ENCODE measurements at regions not wholly inside any gene's neighbourhood (a gene's known extent, or its start where the extent isn't known, plus 50 kb on each side); places are given as distances from the start of the nearest gene placed in this dataset.

DNA sequence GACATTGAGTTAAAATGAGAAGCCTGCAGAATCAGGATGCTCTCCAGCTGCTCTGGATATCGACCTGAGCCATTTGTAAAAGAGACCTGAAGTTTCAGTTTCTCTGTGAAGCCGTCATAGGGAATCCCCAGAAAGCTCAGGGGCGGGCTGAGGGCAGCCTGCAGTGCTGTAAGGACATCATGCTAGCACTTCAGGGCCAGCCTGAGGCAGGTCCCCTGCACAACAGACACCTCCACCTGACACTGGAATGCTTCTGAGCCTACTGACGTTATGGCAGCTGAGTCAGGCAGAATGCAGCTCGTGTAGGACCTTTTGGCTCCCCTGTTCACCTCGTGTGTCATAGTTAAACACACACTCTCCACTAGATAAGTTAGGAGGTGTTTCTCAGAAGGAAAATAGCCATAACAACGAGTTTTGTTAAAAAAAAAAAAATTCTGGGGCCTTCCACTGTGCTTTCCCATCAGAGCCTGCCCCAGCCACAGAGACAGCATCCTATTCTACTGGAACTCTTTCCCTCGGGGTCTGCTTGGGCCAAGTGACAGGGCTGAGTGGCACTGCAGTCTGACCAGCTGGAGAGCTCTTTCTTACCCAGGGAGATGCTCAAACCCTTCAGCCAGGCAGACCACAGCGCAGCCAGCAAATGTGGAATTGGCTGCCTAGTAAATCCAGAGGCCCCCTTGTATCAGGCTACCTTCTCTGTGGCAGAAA, 354.9 kb downstream of the DIRAS2 start:
- no peak for DNase-seq
- no peaks in the 10 kb centered on the region for H3K4me1 ChIP-seq (ENCODE audit: low read depth)
- TF ChIP-seq, protein P1, sequence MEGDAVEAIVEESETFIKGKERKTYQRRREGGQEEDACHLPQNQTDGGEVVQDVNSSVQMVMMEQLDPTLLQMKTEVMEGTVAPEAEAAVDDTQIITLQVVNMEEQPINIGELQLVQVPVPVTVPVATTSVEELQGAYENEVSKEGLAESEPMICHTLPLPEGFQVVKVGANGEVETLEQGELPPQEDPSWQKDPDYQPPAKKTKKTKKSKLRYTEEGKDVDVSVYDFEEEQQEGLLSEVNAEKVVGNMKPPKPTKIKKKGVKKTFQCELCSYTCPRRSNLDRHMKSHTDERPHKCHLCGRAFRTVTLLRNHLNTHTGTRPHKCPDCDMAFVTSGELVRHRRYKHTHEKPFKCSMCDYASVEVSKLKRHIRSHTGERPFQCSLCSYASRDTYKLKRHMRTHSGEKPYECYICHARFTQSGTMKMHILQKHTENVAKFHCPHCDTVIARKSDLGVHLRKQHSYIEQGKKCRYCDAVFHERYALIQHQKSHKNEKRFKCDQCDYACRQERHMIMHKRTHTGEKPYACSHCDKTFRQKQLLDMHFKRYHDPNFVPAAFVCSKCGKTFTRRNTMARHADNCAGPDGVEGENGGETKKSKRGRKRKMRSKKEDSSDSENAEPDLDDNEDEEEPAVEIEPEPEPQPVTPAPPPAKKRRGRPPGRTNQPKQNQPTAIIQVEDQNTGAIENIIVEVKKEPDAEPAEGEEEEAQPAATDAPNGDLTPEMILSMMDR (IDR thresholded peaks at IDR 0.05), result no peak
- intact Hi-C loops (cut with DNase I, micrococcal nuclease), result no loop called here
- H3K4me3 ChIP-seq, result no peak overlapping the region
- no peaks in the 10 kb centered on the region for H3K36me3 ChIP-seq (ENCODE audit: low read depth)
- H3K9me3 ChIP-seq, result no peaks in the 10 kb centered on the region
- ATAC-seq, result peak; percentile 28

DNA sequence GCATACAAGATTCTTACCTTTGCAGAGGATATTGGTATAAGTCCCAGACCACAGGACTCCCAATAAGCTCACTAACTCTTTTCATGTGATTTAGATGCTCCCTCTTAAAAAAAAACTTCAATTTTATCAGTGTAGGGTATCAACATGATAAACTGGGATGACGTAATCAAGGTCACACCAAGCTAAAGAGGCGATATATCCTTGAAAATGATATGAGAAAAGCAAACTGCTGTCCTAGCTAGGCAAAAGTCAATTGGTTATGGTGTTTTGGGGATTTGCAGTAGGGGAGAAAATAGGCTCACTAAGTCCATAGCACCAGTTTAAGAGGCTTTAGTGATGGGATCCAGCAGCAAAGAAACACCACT, 354.4 kb downstream of the DIRAS2 start:
- Histone ChIP-seq H3K9me3 (no peaks in the 10 kb centered on the region), H3K4me1 (ENCODE audit: low read depth) (no peaks in the 10 kb centered on the region), H3K4me3 (no peak overlapping the region), H3K36me3 (ENCODE audit: low read depth) (no peaks in the 10 kb centered on the region)
- DNase-seq (no peak), ATAC-seq (no peak)
- TF ChIP-seq, protein P1 (IDR thresholded peaks at IDR 0.05), result no peak
- intact Hi-C loops (cut with DNase I, micrococcal nuclease), result no loop called here

DNA sequence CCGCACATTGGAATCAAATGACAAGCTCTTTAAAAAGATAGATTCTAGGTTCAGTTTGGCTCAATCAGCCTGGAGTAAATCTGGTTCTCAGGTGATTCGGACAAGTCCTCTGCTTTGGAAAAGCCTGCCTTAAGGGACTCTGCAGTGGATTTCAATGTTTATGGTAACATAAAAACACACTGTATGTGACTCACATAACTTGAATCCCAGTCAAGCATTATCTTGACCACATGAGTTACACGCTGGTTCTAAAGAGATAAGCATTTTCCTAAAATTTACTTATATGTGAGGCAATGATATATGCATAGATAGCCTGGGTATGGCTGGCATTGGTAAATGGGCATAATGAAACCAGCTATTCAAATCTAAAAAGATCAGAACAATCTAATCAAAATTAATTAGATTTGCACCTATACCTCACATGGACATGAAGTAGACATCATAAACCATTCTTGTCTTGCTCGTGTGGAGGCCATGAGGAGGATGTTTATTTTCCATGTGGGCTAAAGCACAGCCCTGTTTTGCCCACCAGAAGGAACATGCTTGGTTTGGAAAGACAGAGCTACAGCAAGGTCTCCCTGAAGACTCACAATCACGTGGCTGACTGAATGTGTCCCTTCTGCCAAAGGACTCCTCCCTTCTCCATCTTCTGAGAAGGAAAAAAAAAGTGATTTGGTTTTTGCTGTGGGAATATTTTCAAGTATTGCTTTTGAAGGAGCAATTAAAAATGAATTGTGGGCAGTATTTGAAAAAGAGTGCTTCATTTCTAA, 351.7 kb downstream of the DIRAS2 start:
- no peak overlapping the region for H3K4me3 ChIP-seq
- intact Hi-C loops (cut with DNase I, micrococcal nuclease), result no loop called here
- no peaks in the 10 kb centered on the region for H3K36me3 ChIP-seq (ENCODE audit: low read depth)
- no peak for DNase-seq
- TF ChIP-seq, protein P1 (IDR thresholded peaks at IDR 0.05), result no peak
- H3K4me1 ChIP-seq (ENCODE audit: low read depth), result no peaks in the 10 kb centered on the region
- H3K9me3 ChIP-seq, result no peaks in the 10 kb centered on the region
- no peak for ATAC-seq

DNA sequence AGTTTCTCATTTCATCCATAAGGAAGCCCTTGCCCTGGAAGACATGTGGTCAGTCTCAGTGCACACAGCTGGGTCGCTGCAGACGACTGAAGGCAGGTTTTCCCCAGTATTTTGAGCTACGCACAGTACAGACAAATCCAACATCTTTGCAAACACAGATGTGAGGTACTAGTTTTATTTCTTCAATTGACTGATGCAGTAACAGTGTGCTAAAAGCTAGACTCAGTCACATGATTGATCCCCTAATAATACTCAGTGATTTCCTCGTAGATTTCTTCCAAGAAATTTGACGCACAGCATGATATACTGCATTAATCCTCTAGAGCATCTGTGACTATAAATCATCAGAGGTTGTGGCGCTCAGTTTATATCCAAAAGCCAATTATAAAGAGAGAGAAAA, 346.1 kb downstream of the DIRAS2 start:
- TF ChIP-seq, protein P1 (IDR thresholded peaks at IDR 0.05), result no peak
- Histone ChIP-seq H3K4me1 (ENCODE audit: low read depth) (no peaks in the 10 kb centered on the region), H3K36me3 (ENCODE audit: low read depth) (no peaks in the 10 kb centered on the region), H3K4me3 (no peak overlapping the region), H3K9me3 (no peaks in the 10 kb centered on the region)
- no peak for ATAC-seq
- DNase-seq, result no peak
- intact Hi-C loops (cut with DNase I, micrococcal nuclease), result no loop called here

DNA sequence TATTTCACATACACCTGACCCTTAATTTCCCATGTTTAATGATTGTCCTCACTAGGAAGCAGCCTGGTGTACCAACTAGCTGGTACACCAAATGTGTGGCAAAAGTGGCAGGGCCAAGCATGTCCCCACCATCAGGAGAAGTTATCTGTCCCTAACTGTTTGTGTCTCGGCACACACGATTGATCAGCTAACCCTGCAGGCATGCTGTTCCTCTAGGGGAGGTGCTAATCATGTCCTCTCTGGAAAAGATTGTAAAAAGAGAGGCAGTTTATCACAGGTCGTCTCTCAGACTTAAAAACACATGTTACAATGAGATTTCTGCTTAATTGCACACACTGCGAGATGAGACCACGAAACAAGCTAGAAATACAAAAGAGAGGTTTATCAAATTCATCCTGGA, 342.7 kb downstream of the DIRAS2 start:
- H3K9me3 ChIP-seq, result no peaks in the 10 kb centered on the region
- ATAC-seq (no peak), DNase-seq (no peak)
- no peak overlapping the region for H3K4me3 ChIP-seq
- intact Hi-C loops (cut with DNase I, micrococcal nuclease), result no loop called here
- H3K4me1 ChIP-seq (ENCODE audit: low read depth), result no peaks in the 10 kb centered on the region
- H3K36me3 ChIP-seq (ENCODE audit: low read depth), result no peaks in the 10 kb centered on the region
- TF ChIP-seq, protein P1 (IDR thresholded peaks at IDR 0.05), result no peak
